HCT116 (cell line): ENCODE measurements at regions not wholly inside any gene's neighbourhood (a gene's known extent, or its start where the extent isn't known, plus 50 kb on each side); places are given as distances from the start of the nearest gene placed in this dataset.

ENCODE experiments used
- ATAC-seq: fragments of 200-7000 bp; cut with Tn5 transposase; 2 replicates; pipeline ENCODE4 v1.9.1; 2020; ENCODE audit warnings: mild to moderate bottlenecking, moderate library complexity
- BruUV-seq: library from RNA; stranded (reverse); fragments of 400-500 nt; replicated peaks from 2 replicates; lab custom pipeline; 2021; lab: Mats Ljungman, UMichigan
- CTCF ChIA-PET: fragments of 300-600 bp; sonication (Branson Sonifier 250); formaldehyde crosslinking; loops from one replicate; lab custom pipeline; 2021; ENCODE audit warnings: antibody characterized with exemption; lab: Charles Lee
- POLR2A ChIA-PET: fragments of 300-600, 350-600 bp; sonication (Branson Sonifier 250); formaldehyde crosslinking; loops from one replicate; lab custom pipeline; 2021; ENCODE audit warnings: antibody characterized with exemption; lab: Charles Lee
- RAD21 ChIA-PET, 2 experiments: fragments of 300-600 bp; sonication (Branson Sonifier 250); formaldehyde crosslinking; loops; one replicate each; lab custom pipeline; 2023; ENCODE audit warnings: low total read pairs in 2 of 2; ENCODE audit not compliant: uncharacterized antibody in 2 of 2, unreplicated experiment in 2 of 2, low non-redundant PET in 1 of 2; lab: Charles Lee
- DNase-seq: peaks from one replicate; pipeline ENCODE4 v3.0.0-alpha.2; 2010; ENCODE audit warnings: low read depth, low spot score
- H2AFZ ChIP-seq: fragments of 200-600 bp; shearing (Covaris generic), sonication (generic); 2 replicates; pipeline ENCODE4 v1.6.1; 2017; ENCODE audit warnings: low read depth, mixed run types, mixed read lengths, antibody characterized with exemption, low read length; ENCODE audit not compliant: poor library complexity, severe bottlenecking
- H3K27ac ChIP-seq: 2 replicates; pipeline ENCODE4 v1.5.1; 2012; ENCODE audit warnings: low read depth, low read length
- H3K27me3 ChIP-seq: fragments of 200-600 bp; sonication (generic); 2 replicates; pipeline ENCODE4 v1.6.1; 2016; ENCODE audit warnings: mixed run types, low read length, mixed read lengths; ENCODE audit not compliant: insufficient read depth
- H3K36me3 ChIP-seq, 2 experiments: fragments of 200-500 bp in 1 of 2; fragments of 200-600 bp in 1 of 2; sonication (Bioruptor generic) in 1 of 2; sonication (generic) in 1 of 2; 2 replicates each; pipeline versions ENCODE4 v1.5.1 to v1.6.1; 2014 to 2016; ENCODE audit warnings: low read length in 2 of 2, inconsistent platforms in 1 of 2, mixed read lengths in 1 of 2, mixed run types in 1 of 2; ENCODE audit not compliant: insufficient read depth in 2 of 2, control insufficient read depth in 1 of 2
- H3K4me1 ChIP-seq, 2 experiments: fragments of 200-600 bp in 1 of 2; sonication (generic) in 1 of 2; 2 replicates each; pipeline versions ENCODE4 v1.5.1 to v1.6.1; 2012 to 2017; ENCODE audit warnings: low read length in 2 of 2, inconsistent platforms in 1 of 2, mild to moderate bottlenecking in 1 of 2, mixed read lengths in 1 of 2, mixed run types in 1 of 2, moderate library complexity in 1 of 2; ENCODE audit not compliant: insufficient read depth in 2 of 2, control insufficient read depth in 1 of 2
- H3K4me2 ChIP-seq: fragments of 200-600 bp; sonication (generic); 2 replicates; pipeline ENCODE4 v1.6.1; 2017; ENCODE audit warnings: mixed run types, low read length, mixed read lengths
- H3K4me3 ChIP-seq, 2 experiments: fragments of 200-600 bp in 1 of 2; sonication (generic) in 1 of 2; replicated peaks in 1 of 2; 2 replicates each; pipeline ENCODE4 v1.5.1; 2011 to 2016; ENCODE audit warnings: low read length in 2 of 2, control low read depth in 1 of 2, low read depth in 1 of 2, mild to moderate bottlenecking in 1 of 2, mixed read lengths in 1 of 2, mixed run types in 1 of 2
- H3K79me2 ChIP-seq: fragments of 200-600 bp; sonication (generic); 2 replicates; pipeline ENCODE4 v1.6.1; 2017; ENCODE audit warnings: mild to moderate bottlenecking, mixed run types, low read length, moderate library complexity, mixed read lengths; ENCODE audit not compliant: insufficient read depth
- H3K9ac ChIP-seq: fragments of 200-600 bp; sonication (generic); 2 replicates; pipeline ENCODE4 v1.6.1; 2016; ENCODE audit warnings: low read length, mixed read lengths
- H3K9me2 ChIP-seq: fragments of 200-600 bp; sonication (generic), shearing (Covaris generic); 2 replicates; pipeline ENCODE4 v1.6.1; 2017; ENCODE audit warnings: mixed run types, mild to moderate bottlenecking, moderate library complexity; ENCODE audit not compliant: insufficient read depth
- H3K9me3 ChIP-seq, 2 experiments: fragments of 200-500 bp in 1 of 2; fragments of 200-600 bp in 1 of 2; sonication (Bioruptor generic) in 1 of 2; sonication (generic) in 1 of 2; 2 replicates each; pipeline ENCODE4 v1.6.1; 2014 to 2017; ENCODE audit warnings: low read length in 2 of 2, mixed read lengths in 2 of 2, inconsistent platforms in 1 of 2, low read depth in 1 of 2, mild to moderate bottlenecking in 1 of 2, mixed run types in 1 of 2, moderate library complexity in 1 of 2; ENCODE audit not compliant: control insufficient read depth in 1 of 2, insufficient read depth in 1 of 2
- H4K20me1 ChIP-seq: fragments of 200-600 bp; sonication (generic), shearing (Covaris generic); 2 replicates; pipeline ENCODE4 v1.6.1; 2017; ENCODE audit warnings: mixed run types, mild to moderate bottlenecking, moderate library complexity; ENCODE audit not compliant: insufficient read depth
- CBX3 ChIP-seq: IDR thresholded peaks from 2 replicates; pipeline ENCODE4 v1.6.1; 2012; ENCODE audit warnings: low read depth
- RAD21 ChIP-seq: IDR thresholded peaks from 2 replicates; pipeline ENCODE4 v1.6.1; 2012; ENCODE audit warnings: low read depth, mild to moderate bottlenecking
- TCF7L2 ChIP-seq: IDR thresholded peaks from 2 replicates; pipeline ENCODE4 v1.7.0; 2011; ENCODE audit warnings: borderline replicate concordance, inconsistent platforms; ENCODE audit not compliant: insufficient read depth, insufficient read length; ENCODE audit errors: extremely low read depth
- YY1 ChIP-seq: IDR thresholded peaks from 2 replicates; pipeline ENCODE4 v1.6.1; 2011; ENCODE audit warnings: low read length, low read depth, moderate library complexity, mild to moderate bottlenecking; ENCODE audit not compliant: insufficient replicate concordance; ENCODE audit errors: extremely low read depth
- ZFX ChIP-seq: fragments of 450-650 bp; IDR thresholded peaks from 2 replicates; pipeline ENCODE4 v1.6.1; 2017
- intact Hi-C: fragments of 100-400 bp; cut with micrococcal nuclease; formaldehyde crosslinking; loops from 2 replicates; pipeline ENCODE4 v1.10.0; 2022
- TF ChIP-seq, protein P1 (sequence below), 3 experiments: fragments of 200-600 bp in 1 of 3; sonication (generic) in 1 of 3; IDR thresholded peaks in 2 of 3; conservative IDR thresholded peaks in 1 of 3; 2 replicates each; pipeline ENCODE4 v1.5.1; 2012 to 2017; ENCODE audit warnings: low read depth in 2 of 3, low read length in 2 of 3, antibody characterized with exemption in 1 of 3, borderline replicate concordance in 1 of 3, control low read depth in 1 of 3, mild to moderate bottlenecking in 1 of 3, mixed read lengths in 1 of 3, mixed run types in 1 of 3, moderate library complexity in 1 of 3; ENCODE audit not compliant: insufficient read depth in 1 of 3
- TF ChIP-seq, protein P2 (sequence below): IDR thresholded peaks from 2 replicates; pipeline ENCODE4 v1.6.1; 2012; ENCODE audit warnings: low read depth

DNA sequence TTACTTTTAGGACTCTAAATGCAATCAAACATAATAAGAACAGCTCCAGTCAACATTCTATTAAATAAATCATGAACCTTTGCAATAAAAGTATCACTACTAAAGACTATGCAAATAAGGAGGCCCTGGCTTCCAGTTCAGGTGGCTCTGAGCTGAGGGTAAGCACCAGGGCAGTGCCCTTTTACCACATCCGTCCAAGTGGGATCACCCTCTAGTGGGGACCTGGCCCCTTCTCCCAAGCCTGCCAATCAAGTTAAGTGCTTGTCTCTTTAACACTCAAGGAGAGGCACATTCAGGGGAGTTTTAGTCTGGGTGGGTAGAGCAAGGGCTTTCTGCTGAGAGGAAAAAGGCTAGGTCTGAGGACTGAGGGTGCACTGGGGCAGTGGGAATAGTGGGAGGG lies 161.4 kb downstream of the TMEM200A start:
- H3K4me2 ChIP-seq = no peak overlapping the region
- TF ChIP-seq TCF7L2 = no peak
- TF ChIP-seq YY1 = no peak
- TF ChIP-seq, protein P1, sequence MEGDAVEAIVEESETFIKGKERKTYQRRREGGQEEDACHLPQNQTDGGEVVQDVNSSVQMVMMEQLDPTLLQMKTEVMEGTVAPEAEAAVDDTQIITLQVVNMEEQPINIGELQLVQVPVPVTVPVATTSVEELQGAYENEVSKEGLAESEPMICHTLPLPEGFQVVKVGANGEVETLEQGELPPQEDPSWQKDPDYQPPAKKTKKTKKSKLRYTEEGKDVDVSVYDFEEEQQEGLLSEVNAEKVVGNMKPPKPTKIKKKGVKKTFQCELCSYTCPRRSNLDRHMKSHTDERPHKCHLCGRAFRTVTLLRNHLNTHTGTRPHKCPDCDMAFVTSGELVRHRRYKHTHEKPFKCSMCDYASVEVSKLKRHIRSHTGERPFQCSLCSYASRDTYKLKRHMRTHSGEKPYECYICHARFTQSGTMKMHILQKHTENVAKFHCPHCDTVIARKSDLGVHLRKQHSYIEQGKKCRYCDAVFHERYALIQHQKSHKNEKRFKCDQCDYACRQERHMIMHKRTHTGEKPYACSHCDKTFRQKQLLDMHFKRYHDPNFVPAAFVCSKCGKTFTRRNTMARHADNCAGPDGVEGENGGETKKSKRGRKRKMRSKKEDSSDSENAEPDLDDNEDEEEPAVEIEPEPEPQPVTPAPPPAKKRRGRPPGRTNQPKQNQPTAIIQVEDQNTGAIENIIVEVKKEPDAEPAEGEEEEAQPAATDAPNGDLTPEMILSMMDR (IDR thresholded peaks at IDR 0.05 in 2 of 3, conservative IDR thresholded peaks at IDR 0.05 in 1 of 3; ENCODE audit: borderline replicate concordance in 1 of 3, insufficient read depth in 1 of 3, low read depth in 2 of 3, low read length in 2 of 3) = no peak
- TF ChIP-seq CBX3 = no peak
- no peak for TF ChIP-seq ZFX
- TF ChIP-seq RAD21 = no peak
- TF ChIP-seq, protein P2, sequence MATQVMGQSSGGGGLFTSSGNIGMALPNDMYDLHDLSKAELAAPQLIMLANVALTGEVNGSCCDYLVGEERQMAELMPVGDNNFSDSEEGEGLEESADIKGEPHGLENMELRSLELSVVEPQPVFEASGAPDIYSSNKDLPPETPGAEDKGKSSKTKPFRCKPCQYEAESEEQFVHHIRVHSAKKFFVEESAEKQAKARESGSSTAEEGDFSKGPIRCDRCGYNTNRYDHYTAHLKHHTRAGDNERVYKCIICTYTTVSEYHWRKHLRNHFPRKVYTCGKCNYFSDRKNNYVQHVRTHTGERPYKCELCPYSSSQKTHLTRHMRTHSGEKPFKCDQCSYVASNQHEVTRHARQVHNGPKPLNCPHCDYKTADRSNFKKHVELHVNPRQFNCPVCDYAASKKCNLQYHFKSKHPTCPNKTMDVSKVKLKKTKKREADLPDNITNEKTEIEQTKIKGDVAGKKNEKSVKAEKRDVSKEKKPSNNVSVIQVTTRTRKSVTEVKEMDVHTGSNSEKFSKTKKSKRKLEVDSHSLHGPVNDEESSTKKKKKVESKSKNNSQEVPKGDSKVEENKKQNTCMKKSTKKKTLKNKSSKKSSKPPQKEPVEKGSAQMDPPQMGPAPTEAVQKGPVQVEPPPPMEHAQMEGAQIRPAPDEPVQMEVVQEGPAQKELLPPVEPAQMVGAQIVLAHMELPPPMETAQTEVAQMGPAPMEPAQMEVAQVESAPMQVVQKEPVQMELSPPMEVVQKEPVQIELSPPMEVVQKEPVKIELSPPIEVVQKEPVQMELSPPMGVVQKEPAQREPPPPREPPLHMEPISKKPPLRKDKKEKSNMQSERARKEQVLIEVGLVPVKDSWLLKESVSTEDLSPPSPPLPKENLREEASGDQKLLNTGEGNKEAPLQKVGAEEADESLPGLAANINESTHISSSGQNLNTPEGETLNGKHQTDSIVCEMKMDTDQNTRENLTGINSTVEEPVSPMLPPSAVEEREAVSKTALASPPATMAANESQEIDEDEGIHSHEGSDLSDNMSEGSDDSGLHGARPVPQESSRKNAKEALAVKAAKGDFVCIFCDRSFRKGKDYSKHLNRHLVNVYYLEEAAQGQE = no peak
- no peak overlapping the region for H3K9ac ChIP-seq
- H2AFZ ChIP-seq = no peak overlapping the region
- ATAC-seq (no peak), DNase-seq (no peak)
- no peaks in the 10 kb centered on the region for H3K36me3 ChIP-seq
- RAD21 ChIA-PET = no interaction called here
- no TSS peak for BruUV-seq
- POLR2A ChIA-PET = no interaction called here
- no peaks in the 10 kb centered on the region for H3K9me2 ChIP-seq
- H3K9me3 ChIP-seq = no peaks in the 10 kb centered on the region
- no peak overlapping the region for H3K27ac ChIP-seq
- no peaks in the 10 kb centered on the region for H4K20me1 ChIP-seq
- intact Hi-C loops = no loop called here
- H3K27me3 ChIP-seq = no peaks in the 10 kb centered on the region
- H3K79me2 ChIP-seq = no peaks in the 10 kb centered on the region
- CTCF ChIA-PET = no interaction called here
- peaks cover 0 to 5% of the 10 kb centered on the region in 2 experiments; a peak in 2 of 4 replicates for H3K4me1 ChIP-seq
- no peak overlapping the region for H3K4me3 ChIP-seq
